Type B pancreatic cell (in vitro differentiated cells): ENCODE measurements at regions not wholly inside any gene's neighbourhood (a gene's known extent, or its start where the extent isn't known, plus 50 kb on each side); places are given as distances from the start of the nearest gene placed in this dataset.

Experiments
- DNase-seq: peaks from one replicate; pipeline ENCODE4 v3.0.0; 2021; ENCODE audit warnings: mixed read lengths; ENCODE audit not compliant: unreplicated experiment; ENCODE audit errors: extremely low spot score
- H3K27ac Mint-ChIP-seq: 2 replicates; pipeline ENCODE4 v1.8.0; 2021; ENCODE audit warnings: mild to moderate bottlenecking, mixed read lengths
- H3K27me3 Mint-ChIP-seq: 2 replicates; pipeline ENCODE4 v1.8.0; 2021; ENCODE audit warnings: mixed read lengths
- H3K36me3 Mint-ChIP-seq: 2 replicates; pipeline ENCODE4 v1.8.0; 2021; ENCODE audit warnings: mixed read lengths
- H3K4me1 Mint-ChIP-seq: one replicate; pipeline ENCODE4 v1.8.0; 2021; ENCODE audit warnings: mixed read lengths; ENCODE audit not compliant: unreplicated experiment
- H3K4me3 Mint-ChIP-seq: 2 replicates; pipeline ENCODE4 v1.8.0; 2021; ENCODE audit warnings: mild to moderate bottlenecking, mixed read lengths
- H3K9me3 Mint-ChIP-seq: 2 replicates; pipeline ENCODE4 v1.8.0; 2021; ENCODE audit warnings: mixed read lengths
- TF ChIP-seq, protein P1 (sequence below): fragments of 200-600 bp; sonication (generic); conservative IDR thresholded peaks from 2 replicates; pipeline ENCODE4 v1.5.0; 2021; ENCODE audit warnings: antibody characterized with exemption, mild to moderate bottlenecking

DNA sequence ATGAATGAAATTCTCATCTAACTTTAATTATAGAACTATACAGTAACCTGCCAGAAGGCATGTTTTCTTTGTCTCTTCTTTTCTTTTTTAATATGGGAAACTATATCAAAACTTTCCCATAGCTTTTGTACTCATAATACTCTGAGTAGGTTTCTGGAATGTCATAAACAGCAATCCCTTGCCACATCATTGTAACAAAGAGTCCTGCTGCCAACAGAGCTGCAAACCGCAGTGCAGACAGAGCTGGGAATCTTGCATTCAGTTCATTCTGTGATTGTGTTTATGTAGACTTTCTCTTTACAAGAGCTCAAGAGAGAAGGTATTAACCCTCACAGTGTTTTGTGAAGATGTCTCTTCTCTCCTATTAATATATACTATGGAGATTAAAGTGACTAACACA lies 304.4 kb upstream of the SLIT2 start:
- Mint-ChIP-seq H3K27me3 (peaks cover 4% of the 10 kb centered on the region), H3K9me3 (no peaks in the 10 kb centered on the region), H3K27ac (no peak overlapping the region), H3K4me1 (peaks cover 5% of the 10 kb centered on the region), H3K36me3 (no peaks in the 10 kb centered on the region), H3K4me3 (no peak overlapping the region)
- TF ChIP-seq, protein P1, sequence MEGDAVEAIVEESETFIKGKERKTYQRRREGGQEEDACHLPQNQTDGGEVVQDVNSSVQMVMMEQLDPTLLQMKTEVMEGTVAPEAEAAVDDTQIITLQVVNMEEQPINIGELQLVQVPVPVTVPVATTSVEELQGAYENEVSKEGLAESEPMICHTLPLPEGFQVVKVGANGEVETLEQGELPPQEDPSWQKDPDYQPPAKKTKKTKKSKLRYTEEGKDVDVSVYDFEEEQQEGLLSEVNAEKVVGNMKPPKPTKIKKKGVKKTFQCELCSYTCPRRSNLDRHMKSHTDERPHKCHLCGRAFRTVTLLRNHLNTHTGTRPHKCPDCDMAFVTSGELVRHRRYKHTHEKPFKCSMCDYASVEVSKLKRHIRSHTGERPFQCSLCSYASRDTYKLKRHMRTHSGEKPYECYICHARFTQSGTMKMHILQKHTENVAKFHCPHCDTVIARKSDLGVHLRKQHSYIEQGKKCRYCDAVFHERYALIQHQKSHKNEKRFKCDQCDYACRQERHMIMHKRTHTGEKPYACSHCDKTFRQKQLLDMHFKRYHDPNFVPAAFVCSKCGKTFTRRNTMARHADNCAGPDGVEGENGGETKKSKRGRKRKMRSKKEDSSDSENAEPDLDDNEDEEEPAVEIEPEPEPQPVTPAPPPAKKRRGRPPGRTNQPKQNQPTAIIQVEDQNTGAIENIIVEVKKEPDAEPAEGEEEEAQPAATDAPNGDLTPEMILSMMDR: no peak
- DNase-seq: no peak

DNA sequence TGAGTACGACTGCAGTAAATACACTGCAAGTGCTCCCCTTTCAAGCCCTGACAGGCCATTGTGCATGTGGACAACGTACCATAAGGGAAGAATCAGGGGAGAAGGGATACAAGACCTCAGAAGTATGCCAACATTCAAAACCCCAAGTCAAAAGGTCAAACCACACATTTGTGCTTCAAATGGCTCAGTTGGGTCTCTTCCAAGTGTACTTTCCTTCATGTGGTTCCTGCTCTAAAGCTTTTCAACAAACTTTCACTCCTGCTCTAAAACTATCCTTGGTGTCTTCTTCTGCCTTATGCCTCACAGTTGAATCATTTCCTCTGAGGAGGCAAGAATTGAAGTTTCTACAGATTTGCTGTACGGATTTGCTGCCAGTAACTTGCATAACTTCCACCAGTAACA lies 305.7 kb upstream of the SLIT2 start:
- Mint-ChIP-seq H3K4me3 (no peak overlapping the region), H3K27me3 (peaks cover 4% of the 10 kb centered on the region), H3K9me3 (no peaks in the 10 kb centered on the region), H3K4me1 (peaks cover 9% of the 10 kb centered on the region), H3K36me3 (no peaks in the 10 kb centered on the region), H3K27ac (no peak overlapping the region)
- no peak for DNase-seq
- TF ChIP-seq, protein P1: no peak

DNA sequence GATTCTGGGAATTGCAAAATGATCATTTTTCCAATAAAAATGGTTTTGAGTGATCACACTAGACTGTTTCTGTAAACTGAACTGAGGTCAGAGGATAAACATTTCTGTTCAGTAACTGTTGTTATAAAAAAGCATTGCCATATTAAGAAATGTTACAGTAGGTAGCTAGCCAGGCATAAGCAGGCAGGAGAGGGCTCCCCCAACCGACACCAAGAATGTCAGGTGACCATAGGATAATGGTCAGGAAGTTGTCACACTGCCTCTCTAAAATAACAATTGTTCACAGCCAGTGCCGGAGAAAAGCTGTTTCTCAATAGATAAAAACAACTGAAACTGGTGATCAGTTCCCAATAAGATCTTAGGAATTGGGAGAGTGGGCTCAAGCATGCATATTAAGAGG lies 306.2 kb upstream of the SLIT2 start:
- H3K27ac Mint-ChIP-seq: no peak overlapping the region
- TF ChIP-seq, protein P1: no peak
- no peaks in the 10 kb centered on the region for H3K9me3 Mint-ChIP-seq
- no peaks in the 10 kb centered on the region for H3K36me3 Mint-ChIP-seq
- H3K27me3 Mint-ChIP-seq: peaks cover 4% of the 10 kb centered on the region
- no peak overlapping the region for H3K4me3 Mint-ChIP-seq
- DNase-seq: no peak
- H3K4me1 Mint-ChIP-seq: peaks cover 9% of the 10 kb centered on the region

DNA sequence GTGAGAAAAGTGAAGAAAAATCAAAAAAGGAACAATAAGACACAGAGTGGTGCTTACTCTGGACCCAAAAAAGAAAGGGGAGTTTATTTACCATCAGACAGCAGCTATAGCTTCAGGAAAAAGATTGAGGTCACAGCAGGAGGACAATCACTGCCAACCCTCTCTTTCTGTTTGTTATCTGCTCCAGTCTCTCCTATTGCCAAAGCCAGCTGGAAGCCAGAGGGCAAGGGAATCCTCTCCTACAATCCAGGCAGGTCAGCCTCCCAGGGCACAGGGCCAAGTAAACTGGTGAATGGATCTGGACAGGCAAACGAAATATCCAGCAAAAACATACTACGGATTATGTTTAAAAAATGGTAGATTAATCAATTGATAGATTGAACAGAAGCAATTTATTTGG lies 306.9 kb upstream of the SLIT2 start:
- Mint-ChIP-seq H3K9me3 (no peaks in the 10 kb centered on the region), H3K36me3 (no peaks in the 10 kb centered on the region), H3K4me3 (no peak overlapping the region), H3K27me3 (peaks cover 4% of the 10 kb centered on the region), H3K4me1 (peaks cover 9% of the 10 kb centered on the region), H3K27ac (no peak overlapping the region)
- DNase-seq: no peak
- TF ChIP-seq, protein P1: no peak

DNA sequence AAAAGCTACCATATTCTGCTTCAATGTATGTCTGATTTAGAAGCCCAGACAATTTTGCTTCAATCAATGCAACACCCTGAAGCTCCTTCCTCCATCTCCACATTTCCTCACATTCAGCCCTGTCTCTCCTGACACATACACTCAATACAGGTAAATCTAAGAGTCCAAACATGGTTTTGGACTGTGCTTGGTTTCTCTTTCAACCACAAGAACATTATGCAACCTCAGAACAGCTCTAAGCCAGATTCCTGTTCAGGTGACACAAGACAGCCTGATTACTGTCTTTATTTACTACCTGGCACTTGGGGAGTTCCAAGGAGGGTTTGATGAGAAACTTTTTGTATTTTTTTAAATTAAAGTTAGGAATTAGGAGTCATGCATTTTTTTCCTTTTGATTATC lies 307.5 kb upstream of the SLIT2 start:
- H3K27ac Mint-ChIP-seq: no peak overlapping the region

More for the DNA sequence above, 307.5 kb upstream of the SLIT2 start:
- Mint-ChIP-seq H3K4me3 (no peak overlapping the region), H3K4me1 (peaks cover 9% of the 10 kb centered on the region), H3K36me3 (no peaks in the 10 kb centered on the region), H3K9me3 (no peaks in the 10 kb centered on the region), H3K27me3 (peaks cover 4% of the 10 kb centered on the region)
- no peak for DNase-seq
- TF ChIP-seq, protein P1: no peak
